SK-N-SH (cell line): ENCODE measurements at regions not wholly inside any gene's neighbourhood (a gene's known extent, or its start where the extent isn't known, plus 50 kb on each side); places are given as distances from the start of the nearest gene placed in this dataset.

Experiments used
- CTCF ChIA-PET: fragments of 300-600, 350-600 bp; formaldehyde crosslinking; extraction: SDS; loops from one replicate; lab custom pipeline; 2021; lab: Yijun Ruan, JAX
- POLR2A ChIA-PET: fragments of 350-600 bp; sonication (Branson Sonifier 250); formaldehyde crosslinking; extraction: SDS; loops from one replicate; lab custom pipeline; 2020; ENCODE audit warnings: antibody characterized with exemption, inconsistent platforms; lab: Yijun Ruan, JAX
- DNase-seq: peaks from one replicate; pipeline ENCODE4 v3.0.0; 2012
- H2AFZ ChIP-seq: fragments of 200-600 bp; sonication (generic); 2 replicates; pipeline ENCODE4 v1.8.1; 2016; ENCODE audit warnings: antibody characterized with exemption, mild to moderate bottlenecking, low read depth
- H3F3A ChIP-seq: fragments of 200-600 bp; sonication (generic); replicated peaks from 2 replicates; pipeline ENCODE3; 2016; ENCODE audit warnings: antibody characterized with exemption, mild to moderate bottlenecking; ENCODE audit not compliant: insufficient read depth
- H3K27ac ChIP-seq, 2 experiments: fragments of 200-500 bp in 1 of 2; fragments of 200-600 bp in 1 of 2; sonication (Bioruptor generic) in 1 of 2; sonication (generic), shearing (Covaris generic) in 1 of 2; 2 replicates each; pipeline versions ENCODE4 v1.5.1 to v1.6.1; 2014 to 2016; ENCODE audit warnings: low read depth in 2 of 2, inconsistent platforms in 1 of 2, low read length in 1 of 2, mild to moderate bottlenecking in 1 of 2, mixed read lengths in 1 of 2
- H3K27me3 ChIP-seq: fragments of 200-600 bp; sonication (generic), shearing (Covaris generic); 2 replicates; pipeline ENCODE4 v1.6.1; 2016; ENCODE audit warnings: mixed run types; ENCODE audit not compliant: insufficient read depth
- H3K36me3 ChIP-seq, 2 experiments: fragments of 200-500 bp in 1 of 2; fragments of 200-600 bp in 1 of 2; sonication (Bioruptor generic) in 1 of 2; sonication (generic) in 1 of 2; replicated peaks in 1 of 2; 2 replicates each; pipeline versions ENCODE3 to v1.5.1; 2014 to 2016; ENCODE audit warnings: low read length in 1 of 2, mild to moderate bottlenecking in 1 of 2; ENCODE audit not compliant: insufficient read depth in 2 of 2, control insufficient read depth in 1 of 2
- H3K4me1 ChIP-seq, 2 experiments: fragments of 200-500 bp in 1 of 2; fragments of 200-600 bp in 1 of 2; sonication (Bioruptor generic) in 1 of 2; sonication (generic), shearing (Covaris generic) in 1 of 2; 2 replicates each; pipeline versions ENCODE4 v1.5.1 to v1.6.1; 2014 to 2016; ENCODE audit warnings: low read depth in 1 of 2, low read length in 1 of 2, mixed run types in 1 of 2; ENCODE audit not compliant: insufficient read depth in 2 of 2, control insufficient read depth in 1 of 2
- H3K4me2 ChIP-seq: fragments of 200-600 bp; sonication (generic), shearing (Covaris generic); 2 replicates; pipeline ENCODE4 v1.6.1; 2017; ENCODE audit warnings: mixed run types
- H3K4me3 ChIP-seq, 2 experiments: fragments of 200-500 bp in 1 of 2; fragments of 200-600 bp in 1 of 2; sonication (Bioruptor generic) in 1 of 2; sonication (generic), shearing (Covaris generic) in 1 of 2; 2 replicates each; pipeline versions ENCODE4 v1.5.1 to v1.8.1; 2014 to 2016; ENCODE audit warnings: low read depth in 2 of 2, inconsistent platforms in 1 of 2, low read length in 1 of 2, mild to moderate bottlenecking in 1 of 2, mixed read lengths in 1 of 2, moderate library complexity in 1 of 2
- H3K79me2 ChIP-seq: fragments of 200-600 bp; sonication (generic); 2 replicates; pipeline ENCODE4 v1.8.1; 2017; ENCODE audit warnings: mild to moderate bottlenecking; ENCODE audit not compliant: insufficient read depth
- H3K9ac ChIP-seq: fragments of 200-600 bp; sonication (generic); 2 replicates; pipeline ENCODE4 v1.6.1; 2017; ENCODE audit warnings: mixed run types
- H3K9me2 ChIP-seq: fragments of 200-600 bp; sonication (generic); 2 replicates; pipeline ENCODE4 v1.6.1; 2017; ENCODE audit warnings: mixed run types
- H3K9me3 ChIP-seq: fragments of 200-600 bp; sonication (generic); 2 replicates; pipeline ENCODE4 v1.6.1; 2017; ENCODE audit warnings: mixed run types, mild to moderate bottlenecking, moderate library complexity
- H4K20me1 ChIP-seq: fragments of 200-600 bp; sonication (generic); 2 replicates; pipeline ENCODE4 v1.6.1; 2017; ENCODE audit warnings: mild to moderate bottlenecking, mixed run types; ENCODE audit not compliant: insufficient read depth
- EP300 ChIP-seq, 2 experiments: IDR thresholded peaks; 2 replicates each; pipeline versions ENCODE4 v1.4.0 to v1.6.1; 2012; ENCODE audit warnings: borderline replicate concordance in 1 of 2, low read depth in 1 of 2, low read length in 1 of 2
- EZH2phosphoT487 ChIP-seq: fragments of 200-600 bp; sonication (generic); IDR thresholded peaks from 2 replicates; pipeline ENCODE4 v1.6.1; 2017; ENCODE audit warnings: low read depth, mixed run types, mild to moderate bottlenecking, antibody characterized with exemption, moderate library complexity, borderline replicate concordance
- FOSL2 ChIP-seq: IDR thresholded peaks from 2 replicates; pipeline ENCODE4 v1.4.0; 2012; ENCODE audit warnings: low read depth, mild to moderate bottlenecking, moderate library complexity, borderline replicate concordance
- JUND ChIP-seq: IDR thresholded peaks from 2 replicates; pipeline ENCODE4 v1.4.0; 2012
- NFIC ChIP-seq: IDR thresholded peaks from 2 replicates; pipeline ENCODE4 v1.4.0; 2012; ENCODE audit warnings: borderline replicate concordance
- POLR2AphosphoS5 ChIP-seq: IDR thresholded peaks from 2 replicates; pipeline ENCODE4 v1.6.1; 2012; ENCODE audit warnings: low read depth, low read length
- RAD21 ChIP-seq: IDR thresholded peaks from 2 replicates; pipeline ENCODE4 v1.6.1; 2012; ENCODE audit warnings: mild to moderate bottlenecking, low read length
- RXRA ChIP-seq: IDR thresholded peaks from 2 replicates; pipeline ENCODE4 v1.4.0; 2012; ENCODE audit warnings: low read depth, mild to moderate bottlenecking, borderline replicate concordance
- SIN3A ChIP-seq: IDR thresholded peaks from 2 replicates; pipeline ENCODE4 v1.6.1; 2012; ENCODE audit warnings: low read depth, mild to moderate bottlenecking, low read length, moderate library complexity, borderline replicate concordance
- TCF12 ChIP-seq: IDR thresholded peaks from 2 replicates; pipeline ENCODE4 v1.4.0; 2012
- TEAD4 ChIP-seq: IDR thresholded peaks from 2 replicates; pipeline ENCODE4 v1.4.0; 2012; ENCODE audit warnings: mild to moderate bottlenecking, borderline replicate concordance; ENCODE audit not compliant: insufficient read depth
- YY1 ChIP-seq: IDR thresholded peaks from 2 replicates; pipeline ENCODE4 v1.4.0; 2012; ENCODE audit warnings: low read depth, mild to moderate bottlenecking
- WGBS: methylation state at CpG from one replicate; pipeline ENCODE4 v1.1.6; 2017; ENCODE audit warnings: low lambda C conversion rate; 5-methylcytosine and 5-hydroxymethylcytosine counted together
- TF ChIP-seq, protein P1 (sequence below): IDR thresholded peaks from 2 replicates; pipeline ENCODE4; 2012
- TF ChIP-seq, protein P2 (sequence below): fragments of 150-350 bp; IDR thresholded peaks from 2 replicates; pipeline ENCODE4 v1.6.1; 2017; ENCODE audit warnings: antibody characterized with exemption, low read length, low read depth, borderline replicate concordance
- TF ChIP-seq, protein P3 (sequence below): IDR thresholded peaks from 2 replicates; pipeline ENCODE4 v1.4.0; 2012; ENCODE audit warnings: low read depth, borderline replicate concordance

DNA sequence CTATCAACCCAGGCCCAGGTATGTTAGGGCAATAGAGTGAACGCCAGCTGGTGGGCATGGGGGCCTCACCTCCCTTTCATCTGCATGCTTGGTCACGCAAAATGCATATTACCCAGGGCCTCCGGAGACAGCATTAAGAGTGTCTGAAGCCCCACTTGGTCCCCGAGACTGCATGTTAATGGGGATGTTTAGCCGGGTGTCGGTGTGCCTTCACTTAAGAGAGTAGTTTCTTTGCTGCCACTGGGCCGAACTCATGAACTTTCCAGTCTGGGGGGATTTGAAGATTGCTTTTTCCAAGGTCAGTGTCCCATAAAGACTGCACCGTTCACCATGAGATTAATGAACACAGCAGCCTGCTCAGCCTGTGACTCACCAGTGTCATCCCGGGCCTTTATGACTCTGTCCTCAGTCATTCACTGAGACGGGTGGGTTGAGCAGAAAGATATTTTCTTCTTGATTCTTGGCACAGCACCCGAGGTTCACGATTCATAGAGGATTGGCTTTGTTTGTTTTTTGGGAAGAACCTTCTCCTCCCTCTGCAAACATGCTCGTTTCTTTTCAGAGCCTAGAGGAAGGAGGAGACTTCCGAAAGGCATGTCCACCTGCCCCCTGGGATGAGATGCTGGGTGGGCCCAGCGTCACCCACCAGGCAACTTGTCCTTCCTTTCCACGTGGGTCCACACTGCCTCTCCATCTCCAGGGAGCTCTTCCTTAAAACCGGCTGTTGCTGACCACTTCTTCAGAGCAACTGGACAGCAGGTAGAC, 199.1 kb downstream of the GLI2 start (continued):
- TF ChIP-seq SIN3A (0 out of 2 replicates have a peak, but pooled peaks have one; percentile 31), FOSL2 (peak; percentile 98), EZH2phosphoT487 (no peak)
- TF ChIP-seq, protein P1, sequence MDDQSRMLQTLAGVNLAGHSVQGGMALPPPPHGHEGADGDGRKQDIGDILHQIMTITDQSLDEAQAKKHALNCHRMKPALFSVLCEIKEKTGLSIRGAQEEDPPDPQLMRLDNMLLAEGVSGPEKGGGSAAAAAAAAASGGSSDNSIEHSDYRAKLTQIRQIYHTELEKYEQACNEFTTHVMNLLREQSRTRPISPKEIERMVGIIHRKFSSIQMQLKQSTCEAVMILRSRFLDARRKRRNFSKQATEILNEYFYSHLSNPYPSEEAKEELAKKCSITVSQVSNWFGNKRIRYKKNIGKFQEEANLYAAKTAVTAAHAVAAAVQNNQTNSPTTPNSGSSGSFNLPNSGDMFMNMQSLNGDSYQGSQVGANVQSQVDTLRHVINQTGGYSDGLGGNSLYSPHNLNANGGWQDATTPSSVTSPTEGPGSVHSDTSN: peak; percentile 89
- TF ChIP-seq, protein P2, sequence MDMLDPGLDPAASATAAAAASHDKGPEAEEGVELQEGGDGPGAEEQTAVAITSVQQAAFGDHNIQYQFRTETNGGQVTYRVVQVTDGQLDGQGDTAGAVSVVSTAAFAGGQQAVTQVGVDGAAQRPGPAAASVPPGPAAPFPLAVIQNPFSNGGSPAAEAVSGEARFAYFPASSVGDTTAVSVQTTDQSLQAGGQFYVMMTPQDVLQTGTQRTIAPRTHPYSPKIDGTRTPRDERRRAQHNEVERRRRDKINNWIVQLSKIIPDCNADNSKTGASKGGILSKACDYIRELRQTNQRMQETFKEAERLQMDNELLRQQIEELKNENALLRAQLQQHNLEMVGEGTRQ: no peak
- TF ChIP-seq, protein P3, sequence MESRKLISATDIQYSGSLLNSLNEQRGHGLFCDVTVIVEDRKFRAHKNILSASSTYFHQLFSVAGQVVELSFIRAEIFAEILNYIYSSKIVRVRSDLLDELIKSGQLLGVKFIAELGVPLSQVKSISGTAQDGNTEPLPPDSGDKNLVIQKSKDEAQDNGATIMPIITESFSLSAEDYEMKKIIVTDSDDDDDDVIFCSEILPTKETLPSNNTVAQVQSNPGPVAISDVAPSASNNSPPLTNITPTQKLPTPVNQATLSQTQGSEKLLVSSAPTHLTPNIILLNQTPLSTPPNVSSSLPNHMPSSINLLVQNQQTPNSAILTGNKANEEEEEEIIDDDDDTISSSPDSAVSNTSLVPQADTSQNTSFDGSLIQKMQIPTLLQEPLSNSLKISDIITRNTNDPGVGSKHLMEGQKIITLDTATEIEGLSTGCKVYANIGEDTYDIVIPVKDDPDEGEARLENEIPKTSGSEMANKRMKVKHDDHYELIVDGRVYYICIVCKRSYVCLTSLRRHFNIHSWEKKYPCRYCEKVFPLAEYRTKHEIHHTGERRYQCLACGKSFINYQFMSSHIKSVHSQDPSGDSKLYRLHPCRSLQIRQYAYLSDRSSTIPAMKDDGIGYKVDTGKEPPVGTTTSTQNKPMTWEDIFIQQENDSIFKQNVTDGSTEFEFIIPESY: no peak

DNA sequence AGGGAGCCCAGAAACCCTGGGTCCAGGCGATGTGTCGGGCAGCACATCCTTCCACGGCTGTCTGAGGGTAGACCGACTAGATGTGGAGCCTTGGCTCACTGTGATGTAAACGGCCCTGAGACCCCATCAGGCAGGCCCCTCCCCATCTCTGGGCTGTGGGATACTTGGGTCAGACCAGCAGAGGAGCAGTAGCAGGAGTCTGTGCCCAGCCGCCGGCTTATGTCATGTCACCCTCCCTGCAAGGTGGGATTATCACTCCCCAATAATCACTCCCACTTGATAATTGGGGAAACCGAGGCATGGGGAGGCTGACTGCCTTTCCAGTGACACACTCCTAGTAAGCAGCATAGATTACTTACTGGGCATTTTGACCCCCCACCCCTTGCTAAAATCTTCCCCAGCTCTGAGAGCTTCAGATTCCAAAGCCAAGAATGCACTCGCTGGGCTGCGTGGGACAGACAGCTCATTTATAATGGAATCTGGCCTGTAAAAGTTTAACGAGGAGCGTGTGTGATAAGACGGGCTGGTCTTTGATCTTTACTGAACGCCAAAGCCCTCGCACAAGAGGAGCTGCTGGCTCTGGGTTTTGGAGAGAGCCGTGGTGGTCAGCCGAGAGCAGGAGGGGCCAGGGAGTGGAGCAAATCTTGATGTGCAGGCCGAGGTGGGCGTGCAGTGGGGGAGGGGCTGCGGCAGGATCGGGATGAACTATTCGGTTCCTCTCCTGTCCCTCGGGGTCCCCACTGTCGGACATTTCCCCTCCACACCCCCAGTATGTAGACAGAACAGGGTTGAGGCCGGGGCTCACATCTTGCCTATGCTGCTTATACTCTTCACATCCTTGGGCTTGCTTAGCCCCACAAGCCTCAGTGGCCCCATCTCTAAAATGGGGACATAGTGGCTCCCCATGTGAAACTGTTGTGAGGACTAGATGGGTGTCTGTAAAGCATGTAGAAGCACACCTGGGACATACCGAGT, 200.0 kb downstream of the GLI2 start:
- Histone ChIP-seq H3K9ac (peak overlapping the region; percentile 73), H3K9me2 (no peaks in the 10 kb centered on the region), H4K20me1 (no peaks in the 10 kb centered on the region), H3K4me1 (peaks cover 62 to 68% of the 10 kb centered on the region in 2 experiments), H2AFZ (no peak overlapping the region), H3F3A (peaks cover 45% of the 10 kb centered on the region), H3K36me3 (no peaks in the 10 kb centered on the region), H3K4me2 (peak overlapping the region; percentile 78), H3K27ac (peak overlapping the region; percentile 95 to 96), H3K4me3 (no peak overlapping the region; a peak in 1 of 4 replicates), H3K9me3 (no peaks in the 10 kb centered on the region), H3K79me2 (peaks cover 48% of the 10 kb centered on the region; the same call in 1 of the 2 replicates), H3K27me3 (no peaks in the 10 kb centered on the region)
- DNase-seq: no peak
- ChIA-PET POLR2A (interaction anchor here (0.6 to 0.7 kb wide), 2 partner anchors 10 to 15 kb away, joined by 3 to 4 read pairs; no protein-coding TSS in a partner anchor), CTCF (interaction anchor here (0.8 to 1.6 kb wide), 5 partner anchors 23 to 240 kb away, joined by 3 to 4 read pairs (median 3); no protein-coding TSS in a partner anchor)
- TF ChIP-seq FOSL2 (peak; percentile 29; the same call in 1 of the 2 replicates), TEAD4 (0 out of 2 replicates have a peak, but pooled peaks have one; percentile 45), NFIC (peak; percentile 48; the same call in 1 of the 2 replicates), TCF12 (peak; percentile 32; the same call in 1 of the 2 replicates), RAD21 (no peak), JUND (0 out of 2 replicates have a peak, but pooled peaks have one; percentile 35), YY1 (no peak), RXRA (no peak; the same call in 1 of the 2 replicates), POLR2AphosphoS5 (peak; percentile 20; the same call in 1 of the 2 replicates), EP300 (IDR thresholded peaks at IDR 0.05; ENCODE audit: borderline replicate concordance in 1 of 2, low read depth in 1 of 2, low read length in 1 of 2) (peak in 1 of 2 experiments; percentile 62; a peak in 1 of 4 replicates)
- TF ChIP-seq, protein P1: peak; percentile 83
- 40% methylated on average over 20 of the region's 26 CpGs for WGBS
